ENCODE measurements at regions not wholly inside any gene's neighbourhood (a gene's known extent, or its start where the extent isn't known, plus 50 kb on each side); places are given as distances from the start of the nearest gene placed in this dataset.

DNA sequence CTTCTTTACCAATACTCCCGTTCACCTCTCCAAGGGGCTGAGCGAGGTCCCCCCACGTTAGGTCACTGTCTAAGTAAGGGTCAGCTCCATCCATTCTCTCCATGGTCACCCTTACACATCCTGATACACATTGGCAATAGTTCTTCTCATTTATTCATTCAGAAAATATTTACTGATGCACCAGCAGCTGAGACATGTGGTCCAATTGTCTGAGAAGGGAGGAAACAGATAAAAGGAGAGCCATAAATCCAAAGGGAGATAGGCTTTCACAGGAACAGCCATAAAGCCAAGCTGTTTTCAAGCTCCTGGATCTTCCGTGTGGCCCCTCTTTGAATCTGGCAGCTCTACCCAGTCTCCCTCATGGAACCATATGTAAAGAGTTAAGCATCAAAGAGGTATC is 121.2 kb downstream of the TXNL1 start:
- no peaks in the 10 kb centered on the region for H3K4me1 ChIP-seq (ENCODE audit: control insufficient read depth, extremely low read depth, insufficient read depth, low read length)
- no peaks in the 10 kb centered on the region for H3K79me2 ChIP-seq (ENCODE audit: control insufficient read depth, insufficient read depth, low read length)
- H3K4me2 ChIP-seq (ENCODE audit: extremely low read depth, insufficient read depth, low read length), result no peak overlapping the region
- H3K27me3 ChIP-seq (ENCODE audit: control insufficient read depth, insufficient read depth, low read length), result no peaks in the 10 kb centered on the region
- no peaks in the 10 kb centered on the region for H4K20me1 ChIP-seq (ENCODE audit: control insufficient read depth, extremely low read depth, insufficient read depth, low read length)
- H3K36me3 ChIP-seq (ENCODE audit: control insufficient read depth, insufficient read depth, low read length), result no peaks in the 10 kb centered on the region
- peak in 1 of 2 donors; percentile 62 for DNase-seq (ENCODE audit: low read depth in 2 of 2)
- no peak overlapping the region for H2AFZ ChIP-seq (ENCODE audit: low read length)
- no peak overlapping the region for H3K9ac ChIP-seq (ENCODE audit: insufficient read depth, low read length)
- TF ChIP-seq EZH2 (IDR thresholded peaks at IDR 0.05; ENCODE audit: low read length, missing control alignments), result no peak
- TF ChIP-seq, protein P1, sequence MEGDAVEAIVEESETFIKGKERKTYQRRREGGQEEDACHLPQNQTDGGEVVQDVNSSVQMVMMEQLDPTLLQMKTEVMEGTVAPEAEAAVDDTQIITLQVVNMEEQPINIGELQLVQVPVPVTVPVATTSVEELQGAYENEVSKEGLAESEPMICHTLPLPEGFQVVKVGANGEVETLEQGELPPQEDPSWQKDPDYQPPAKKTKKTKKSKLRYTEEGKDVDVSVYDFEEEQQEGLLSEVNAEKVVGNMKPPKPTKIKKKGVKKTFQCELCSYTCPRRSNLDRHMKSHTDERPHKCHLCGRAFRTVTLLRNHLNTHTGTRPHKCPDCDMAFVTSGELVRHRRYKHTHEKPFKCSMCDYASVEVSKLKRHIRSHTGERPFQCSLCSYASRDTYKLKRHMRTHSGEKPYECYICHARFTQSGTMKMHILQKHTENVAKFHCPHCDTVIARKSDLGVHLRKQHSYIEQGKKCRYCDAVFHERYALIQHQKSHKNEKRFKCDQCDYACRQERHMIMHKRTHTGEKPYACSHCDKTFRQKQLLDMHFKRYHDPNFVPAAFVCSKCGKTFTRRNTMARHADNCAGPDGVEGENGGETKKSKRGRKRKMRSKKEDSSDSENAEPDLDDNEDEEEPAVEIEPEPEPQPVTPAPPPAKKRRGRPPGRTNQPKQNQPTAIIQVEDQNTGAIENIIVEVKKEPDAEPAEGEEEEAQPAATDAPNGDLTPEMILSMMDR (conservative IDR thresholded peaks at IDR 0.05 in 1 of 2, IDR thresholded peaks at IDR 0.05 in 1 of 2; ENCODE audit: low read depth in 1 of 2, low read length in 2 of 2), result no peak
- H3K27ac ChIP-seq (ENCODE audit: insufficient read depth, low read length), result no peak overlapping the region
- H3K4me3 ChIP-seq (replicated peaks in 1 of 4; ENCODE audit: control extremely low read depth in 1 of 4, insufficient read depth in 1 of 4, low read depth in 3 of 4, low read length in 4 of 4), result no peak overlapping the region
- H3K9me3 ChIP-seq (ENCODE audit: control insufficient read depth, insufficient read depth, low read depth, low read length), result no peaks in the 10 kb centered on the region

DNA sequence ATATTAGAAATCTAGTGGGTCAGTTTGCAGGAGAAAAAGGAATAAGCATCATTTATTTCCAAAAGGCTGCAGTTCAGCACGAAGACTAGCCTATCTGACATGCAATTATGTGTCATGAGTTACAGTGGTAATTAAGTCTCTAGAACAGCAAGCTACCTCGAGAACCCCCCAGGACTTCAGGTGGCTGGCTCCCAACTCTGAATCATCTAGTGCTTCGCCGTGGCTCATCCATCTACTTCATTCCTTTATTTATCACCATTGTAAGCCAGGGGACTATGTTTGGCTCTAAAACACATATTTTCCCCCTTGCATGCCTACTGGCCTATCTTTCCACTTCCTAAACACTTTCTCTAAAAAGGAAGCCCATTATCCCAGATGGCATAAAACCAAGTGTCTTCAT is 121.6 kb downstream of the TXNL1 start:
- Histone ChIP-seq H3K9ac (ENCODE audit: insufficient read depth, low read length) (no peak overlapping the region), H3K4me3 (replicated peaks in 1 of 4; ENCODE audit: control extremely low read depth in 1 of 4, insufficient read depth in 1 of 4, low read depth in 3 of 4, low read length in 4 of 4) (no peak overlapping the region), H3K9me3 (ENCODE audit: control insufficient read depth, insufficient read depth, low read depth, low read length) (no peaks in the 10 kb centered on the region), H3K27me3 (ENCODE audit: control insufficient read depth, insufficient read depth, low read length) (no peaks in the 10 kb centered on the region), H3K27ac (ENCODE audit: insufficient read depth, low read length) (no peak overlapping the region), H3K4me1 (ENCODE audit: control insufficient read depth, extremely low read depth, insufficient read depth, low read length) (no peaks in the 10 kb centered on the region), H3K36me3 (ENCODE audit: control insufficient read depth, insufficient read depth, low read length) (no peaks in the 10 kb centered on the region), H4K20me1 (ENCODE audit: control insufficient read depth, extremely low read depth, insufficient read depth, low read length) (no peaks in the 10 kb centered on the region), H3K4me2 (ENCODE audit: extremely low read depth, insufficient read depth, low read length) (no peak overlapping the region), H2AFZ (ENCODE audit: low read length) (no peak overlapping the region), H3K79me2 (ENCODE audit: control insufficient read depth, insufficient read depth, low read length) (no peaks in the 10 kb centered on the region)
- peak in 1 of 2 donors; percentile 93 for DNase-seq (ENCODE audit: low read depth in 2 of 2)
- TF ChIP-seq EZH2 (IDR thresholded peaks at IDR 0.05; ENCODE audit: low read length, missing control alignments), result no peak
- TF ChIP-seq, protein P1 (conservative IDR thresholded peaks at IDR 0.05 in 1 of 2, IDR thresholded peaks at IDR 0.05 in 1 of 2; ENCODE audit: low read depth in 1 of 2, low read length in 2 of 2), result no peak

DNA sequence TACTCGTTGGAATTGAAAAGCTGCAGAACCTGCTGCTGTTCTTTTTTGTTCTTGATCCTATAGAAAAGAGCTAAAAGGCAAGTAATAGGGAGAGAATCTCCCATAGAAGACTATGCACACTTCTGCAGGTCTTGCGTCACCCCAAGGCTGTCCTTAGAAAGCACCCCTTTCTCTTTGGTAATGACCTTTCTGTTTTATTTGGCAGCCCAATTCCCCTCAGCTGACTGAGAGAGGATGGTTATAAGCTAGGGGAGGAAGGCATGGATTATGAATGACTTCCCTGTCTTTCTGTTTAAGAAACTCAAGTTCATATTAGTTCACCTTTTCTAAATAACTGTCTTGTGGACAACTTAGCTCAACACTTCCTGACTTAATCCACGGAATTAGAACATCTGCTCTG is 122.9 kb downstream of the TXNL1 start:
- H4K20me1 ChIP-seq (ENCODE audit: control insufficient read depth, extremely low read depth, insufficient read depth, low read length), result no peaks in the 10 kb centered on the region
- H2AFZ ChIP-seq (ENCODE audit: low read length), result no peak overlapping the region
- TF ChIP-seq EZH2 (IDR thresholded peaks at IDR 0.05; ENCODE audit: low read length, missing control alignments), result no peak
- TF ChIP-seq, protein P1 (conservative IDR thresholded peaks at IDR 0.05 in 1 of 2, IDR thresholded peaks at IDR 0.05 in 1 of 2; ENCODE audit: low read depth in 1 of 2, low read length in 2 of 2), result no peak
- H3K4me1 ChIP-seq (ENCODE audit: control insufficient read depth, extremely low read depth, insufficient read depth, low read length), result no peaks in the 10 kb centered on the region
- H3K4me3 ChIP-seq (replicated peaks in 1 of 4; ENCODE audit: control extremely low read depth in 1 of 4, insufficient read depth in 1 of 4, low read depth in 3 of 4, low read length in 4 of 4), result no peak overlapping the region
- no peaks in the 10 kb centered on the region for H3K79me2 ChIP-seq (ENCODE audit: control insufficient read depth, insufficient read depth, low read length)
- no peaks in the 10 kb centered on the region for H3K36me3 ChIP-seq (ENCODE audit: control insufficient read depth, insufficient read depth, low read length)
- H3K27me3 ChIP-seq (ENCODE audit: control insufficient read depth, insufficient read depth, low read length), result no peaks in the 10 kb centered on the region
- no peak overlapping the region for H3K9ac ChIP-seq (ENCODE audit: insufficient read depth, low read length)
- no peak overlapping the region for H3K27ac ChIP-seq (ENCODE audit: insufficient read depth, low read length)
- no peaks in the 10 kb centered on the region for H3K9me3 ChIP-seq (ENCODE audit: control insufficient read depth, insufficient read depth, low read depth, low read length)
- no peak overlapping the region for H3K4me2 ChIP-seq (ENCODE audit: extremely low read depth, insufficient read depth, low read length)
- peak in 1 of 2 donors; percentile 6 for DNase-seq (ENCODE audit: low read depth in 2 of 2)

All from fibroblast of lung (primary cell).